ENCODE measurements at regions not wholly inside any gene's neighbourhood (a gene's known extent, or its start where the extent isn't known, plus 50 kb on each side); places are given as distances from the start of the nearest gene placed in this dataset.
"Not testable (repeated sequence)": the region's sequence is repeated elsewhere in the genome, so short reads cannot be mapped to it uniquely, and the experiment has no call there.

GRCh38 chr6:27177485-27178406 is 69.8 kb upstream of the PRSS16 start:
- in situ Hi-C loops (cut with MboI; ENCODE audit: low sequenced_read_pairs): no loop called here

GRCh38 chr6:27178407-27178730 is 69.1 kb upstream of the PRSS16 start:
- in situ Hi-C loops (cut with MboI; ENCODE audit: low sequenced_read_pairs): no loop called here

DNA sequence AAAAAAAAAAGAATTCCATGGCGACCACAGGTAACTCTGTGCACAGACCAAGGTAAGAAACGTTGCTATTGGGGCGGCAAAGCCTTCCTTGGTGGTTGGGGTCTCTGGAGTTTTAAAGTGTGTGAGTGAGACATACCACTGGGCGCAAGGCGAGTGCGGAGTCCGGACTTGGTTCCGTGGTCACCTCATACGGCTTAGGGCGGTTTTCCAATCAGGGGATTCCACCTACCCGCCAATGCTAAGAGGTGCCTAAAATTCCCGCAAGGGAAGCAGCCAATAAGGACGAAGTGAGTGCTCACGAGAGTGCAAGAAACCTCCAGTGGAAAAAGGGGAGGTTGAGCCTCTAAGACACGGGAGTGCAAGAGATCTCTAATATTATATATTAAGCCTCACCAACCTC is 68.6 kb upstream of the PRSS16 start:
- in situ Hi-C loops (cut with MboI; ENCODE audit: low sequenced_read_pairs): no loop called here

GRCh38 chr6:27183060-27183832 is 64.3 kb upstream of the PRSS16 start:
- in situ Hi-C loops (cut with MboI; ENCODE audit: low sequenced_read_pairs): no loop called here

DNA sequence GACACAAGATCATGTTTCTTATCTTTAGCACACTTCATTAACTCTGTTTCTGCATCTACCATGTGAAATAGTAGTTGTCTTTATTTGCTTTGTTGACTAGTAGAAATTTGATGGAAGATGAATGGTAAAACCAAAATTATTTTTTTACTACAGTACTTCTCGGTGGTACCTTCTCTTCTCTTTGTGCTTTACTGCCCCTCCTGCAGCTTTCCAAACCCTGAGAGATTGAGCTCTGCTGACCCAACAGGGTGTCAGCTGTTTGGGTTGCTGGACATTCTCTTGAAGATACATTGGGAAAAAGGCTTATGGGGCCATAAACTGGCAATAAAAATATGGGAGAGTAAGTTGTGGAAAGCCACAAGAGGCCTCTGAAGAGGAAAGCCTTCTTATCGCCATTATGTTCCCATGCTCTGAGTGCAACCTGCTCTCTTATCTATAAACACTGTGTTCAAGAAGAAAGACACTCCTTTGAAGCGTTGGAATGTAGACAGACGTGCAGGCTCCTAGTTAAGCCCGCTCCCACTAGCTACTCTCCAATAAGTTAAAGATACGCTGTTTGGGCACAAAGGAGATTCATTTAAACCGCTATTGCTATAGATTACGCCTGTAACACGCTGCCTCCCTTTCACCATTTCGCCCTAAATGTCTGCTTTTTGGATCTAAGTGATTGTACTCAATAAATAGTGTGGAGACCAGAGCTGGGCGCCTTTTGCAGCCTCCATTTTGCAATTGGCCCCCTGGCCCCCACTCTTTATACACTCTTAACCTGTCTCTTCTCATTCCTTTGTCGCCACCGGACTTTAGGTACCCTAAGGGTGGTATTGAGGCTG is 60.1 kb upstream of the PRSS16 start:
- in situ Hi-C loops (cut with MboI; ENCODE audit: low sequenced_read_pairs): no loop called here

DNA sequence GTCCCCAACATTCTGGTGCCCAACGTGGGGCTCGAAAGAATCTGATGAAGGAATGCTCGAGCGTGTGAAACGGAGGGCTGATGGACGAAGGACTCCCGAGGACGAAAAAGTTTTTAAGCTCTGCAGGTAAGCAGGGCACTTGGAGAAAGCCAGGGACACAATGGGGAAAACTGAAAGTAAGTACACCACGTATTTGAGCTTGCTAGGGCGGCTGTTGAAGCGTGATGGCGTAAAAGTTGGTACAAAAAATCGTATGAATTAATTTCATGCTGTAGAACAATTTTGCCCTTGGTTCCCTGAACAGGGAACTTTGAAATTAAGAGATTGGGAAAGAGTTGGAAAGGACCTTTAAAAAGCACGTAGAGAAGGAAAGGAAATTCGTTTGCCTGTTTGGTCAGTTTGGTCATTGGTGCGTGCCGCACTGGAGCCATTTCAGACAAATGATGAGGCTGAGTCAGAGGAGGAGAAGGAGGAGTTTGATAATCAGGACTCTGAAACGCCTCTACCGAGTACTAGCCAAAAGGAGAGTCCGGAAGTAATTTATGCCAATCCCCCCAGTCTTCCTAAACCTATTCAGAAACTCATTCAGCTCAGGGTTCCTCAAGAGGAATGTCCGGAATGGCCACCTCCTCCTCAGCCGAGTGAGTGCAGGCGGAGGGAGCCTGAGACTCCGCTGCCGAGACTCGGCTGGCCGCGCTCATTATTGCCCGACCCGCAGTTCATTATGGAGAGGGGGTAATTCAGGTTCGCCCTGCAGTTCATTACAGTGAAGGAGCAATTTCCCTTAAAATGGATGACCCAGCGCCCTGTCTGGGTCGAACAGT is 59.2 kb upstream of the PRSS16 start:
- in situ Hi-C loops (cut with MboI; ENCODE audit: low sequenced_read_pairs): no loop called here

- in situ Hi-C loops (cut with MboI; ENCODE audit: low sequenced_read_pairs): no loop called here
These were observed 58.5 kb upstream of the PRSS16 start for GRCh38 chr6:27188885-27189418.

GRCh38 chr6:27190126-27190525 is 57.4 kb upstream of the PRSS16 start:
- in situ Hi-C loops (cut with MboI; ENCODE audit: low sequenced_read_pairs): no loop called here

- in situ Hi-C loops (cut with MboI; ENCODE audit: low sequenced_read_pairs): not testable (repeated sequence)
These were observed 53.0 kb upstream of the PRSS16 start for GRCh38 chr6:27194453-27194852.

DNA sequence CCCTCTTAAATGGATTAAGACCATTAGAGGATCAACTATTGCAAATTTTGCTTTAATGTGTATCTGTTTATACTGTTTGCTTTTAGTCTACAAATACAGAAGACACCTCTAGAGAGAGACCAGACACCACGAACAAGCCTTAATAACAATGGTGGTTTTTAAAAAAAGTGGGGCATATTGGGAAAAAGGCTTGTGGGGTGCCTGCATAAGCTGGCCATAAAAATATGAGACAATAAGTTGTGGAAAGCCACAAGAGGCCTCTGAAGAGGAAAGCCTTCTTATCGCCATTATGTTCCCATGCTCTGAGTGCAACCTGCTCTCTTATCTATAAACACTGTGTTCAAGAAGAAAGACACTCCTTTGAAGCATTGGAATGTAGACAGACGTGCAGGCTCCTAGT is 52.0 kb upstream of the PRSS16 start:
- in situ Hi-C loops (cut with MboI; ENCODE audit: low sequenced_read_pairs): not testable (repeated sequence)

All from HL-60/S4 treated with retinoic acid at 250 ng/mL for 4 days and 3 days (cell line).